WTC11 (cell line): ENCODE measurements at regions not wholly inside any gene's neighbourhood (a gene's known extent, or its start where the extent isn't known, plus 50 kb on each side); places are given as distances from the start of the nearest gene placed in this dataset.

Source experiments
- ATAC-seq: fragments of 200-7000 bp; cut with Tn5 transposase; 2 replicates; pipeline ENCODE4 v1.10.0; 2021; ENCODE audit warnings: mild to moderate bottlenecking, moderate library complexity
- CTCF ChIA-PET: fragments of 300-600 bp; sonication (Branson Sonifier 250); formaldehyde crosslinking; loops from one replicate; lab custom pipeline; 2021; ENCODE audit warnings: antibody characterized with exemption; lab: Charles Lee
- POLR2A ChIA-PET: fragments of 350-600 bp; sonication (Branson Sonifier 250); formaldehyde crosslinking; loops from one replicate; lab custom pipeline; 2021; ENCODE audit warnings: antibody characterized with exemption; lab: Charles Lee
- DNase-seq: peaks from one replicate; pipeline ENCODE4 v3.0.0; 2021; ENCODE audit warnings: low spot score
- H3K27ac Mint-ChIP-seq: 2 replicates; pipeline ENCODE4 v1.8.0; 2021; ENCODE audit warnings: mixed read lengths
- H3K27me3 Mint-ChIP-seq: 2 replicates; pipeline ENCODE4 v1.8.0; 2021; ENCODE audit warnings: low read depth, mild to moderate bottlenecking, moderate library complexity, mixed read lengths
- H3K36me3 Mint-ChIP-seq: 2 replicates; pipeline ENCODE4 v1.8.0; 2021; ENCODE audit warnings: mixed read lengths
- H3K4me1 Mint-ChIP-seq: 2 replicates; pipeline ENCODE4 v1.8.0; 2022; ENCODE audit warnings: mixed read lengths
- H3K4me3 Mint-ChIP-seq: 2 replicates; pipeline ENCODE4 v1.8.0; 2021; ENCODE audit warnings: mild to moderate bottlenecking, moderate library complexity, mixed read lengths
- H3K9me3 Mint-ChIP-seq: 2 replicates; pipeline ENCODE4 v1.8.0; 2021; ENCODE audit warnings: mixed read lengths
- ATF6 ChIP-seq: sonication (generic); formaldehyde crosslinking; IDR thresholded peaks from 2 replicates; pipeline ENCODE4 v1.8.1; 2023; ENCODE audit warnings: mild to moderate bottlenecking, missing genetic modification reagents
- CDX4 ChIP-seq: fragments of 250-450 bp; sonication (Bioruptor Pico); IDR thresholded peaks from 2 replicates; pipeline ENCODE4 v1.9.0; 2021; ENCODE audit warnings: moderate library complexity, mild to moderate bottlenecking, inconsistent platforms, borderline replicate concordance
- E2F5 ChIP-seq: sonication (generic); formaldehyde crosslinking; IDR thresholded peaks from 2 replicates; pipeline ENCODE4 v1.8.1; 2022; ENCODE audit warnings: mild to moderate bottlenecking, moderate library complexity, missing genetic modification reagents
- FOXJ3 ChIP-seq: sonication (generic); formaldehyde crosslinking; IDR thresholded peaks from 2 replicates; pipeline ENCODE4 v1.9.0; 2021; ENCODE audit warnings: missing genetic modification reagents, mild to moderate bottlenecking, borderline replicate concordance
- FOXK1 ChIP-seq: sonication (generic); formaldehyde crosslinking; IDR thresholded peaks from 2 replicates; pipeline ENCODE4 v1.8.0; 2022; ENCODE audit warnings: mild to moderate bottlenecking, moderate library complexity, missing genetic modification reagents
- MYBL2 ChIP-seq: sonication (generic); formaldehyde crosslinking; IDR thresholded peaks from 2 replicates; pipeline ENCODE4 v1.8.1; 2023; ENCODE audit warnings: mild to moderate bottlenecking, moderate library complexity, missing genetic modification reagents
- NR2C2 ChIP-seq: sonication (generic); formaldehyde crosslinking; IDR thresholded peaks from 2 replicates; pipeline ENCODE4 v1.8.0; 2022; ENCODE audit warnings: mild to moderate bottlenecking, missing genetic modification reagents
- STAT6 ChIP-seq: sonication (generic); formaldehyde crosslinking; conservative IDR thresholded peaks from 2 replicates; pipeline ENCODE4 v1.8.1; 2023; ENCODE audit warnings: mild to moderate bottlenecking, low read depth, missing genetic modification reagents, moderate library complexity
- ZMAT4 ChIP-seq: fragments of 250-450 bp; sonication (Bioruptor Pico); IDR thresholded peaks from 2 replicates; pipeline ENCODE4 v1.9.0; 2021; ENCODE audit warnings: mild to moderate bottlenecking
- ZNF263 ChIP-seq: sonication (generic); formaldehyde crosslinking; IDR thresholded peaks from 2 replicates; pipeline ENCODE4 v1.8.1; 2022; ENCODE audit warnings: low read depth, mild to moderate bottlenecking, moderate library complexity, missing genetic modification reagents
- ZNF281 ChIP-seq: sonication (generic); formaldehyde crosslinking; IDR thresholded peaks from 2 replicates; pipeline ENCODE4 v1.8.0; 2023; ENCODE audit warnings: mild to moderate bottlenecking, missing genetic modification reagents
- ZNF317 ChIP-seq: sonication (generic); formaldehyde crosslinking; IDR thresholded peaks from 2 replicates; pipeline ENCODE4 v1.8.1; 2023; ENCODE audit warnings: low read depth, mild to moderate bottlenecking, moderate library complexity, missing genetic modification reagents, borderline replicate concordance
- ZNF532 ChIP-seq: fragments of 250-450 bp; sonication (Bioruptor Pico); IDR thresholded peaks from 2 replicates; pipeline ENCODE4 v1.9.0; 2021; ENCODE audit warnings: mild to moderate bottlenecking, borderline replicate concordance
- ZNF671 ChIP-seq: fragments of 250-450 bp; sonication (Bioruptor Pico); IDR thresholded peaks from 2 replicates; pipeline ENCODE4 v1.8.0; 2021; ENCODE audit warnings: mild to moderate bottlenecking

- POLR2A ChIA-PET: no interaction called here
- no peaks in the 10 kb centered on the region for H3K4me1 Mint-ChIP-seq
- no peak for DNase-seq
- H3K27ac Mint-ChIP-seq: no peak overlapping the region
- H3K27me3 Mint-ChIP-seq: peaks cover 12% of the 10 kb centered on the region
- no peak overlapping the region for H3K4me3 Mint-ChIP-seq
- no peak for ATAC-seq
- peaks cover 96% of the 10 kb centered on the region for H3K36me3 Mint-ChIP-seq
- H3K9me3 Mint-ChIP-seq: peaks cover 96% of the 10 kb centered on the region
- CTCF ChIA-PET: no interaction called here
- no peak for TF ChIP-seq CDX4
- TF ChIP-seq MYBL2 (CRISPR knock-in tag): no peak
- no peak for TF ChIP-seq ZNF281
- no peak for TF ChIP-seq ZNF671 (CRISPR knock-in tag)
- no peak for TF ChIP-seq ZNF532 (CRISPR knock-in tag)
- TF ChIP-seq ZMAT4 (CRISPR knock-in tag): no peak
- TF ChIP-seq ZNF317 (CRISPR knock-in tag): no peak
- TF ChIP-seq ATF6 (CRISPR knock-in tag): no peak
- no peak for TF ChIP-seq E2F5 (CRISPR knock-in tag)
- TF ChIP-seq FOXJ3 (CRISPR knock-in tag): no peak
- no peak for TF ChIP-seq FOXK1 (CRISPR knock-in tag)
- TF ChIP-seq STAT6 (CRISPR knock-in tag): no peak
- TF ChIP-seq ZNF263 (CRISPR knock-in tag): no peak
- TF ChIP-seq NR2C2: no peak
Measured at GRCh38 chr1:4171480-4172450, 271.7 kb upstream of the C1orf174 start.
